Dermis blood vessel endothelial cell (primary cell): ENCODE measurements at regions not wholly inside any gene's neighbourhood (a gene's known extent, or its start where the extent isn't known, plus 50 kb on each side); places are given as distances from the start of the nearest gene placed in this dataset.

Source experiments
- DNase-seq: peaks from one replicate; pipeline ENCODE4 v3.0.0; 2010

DNA sequence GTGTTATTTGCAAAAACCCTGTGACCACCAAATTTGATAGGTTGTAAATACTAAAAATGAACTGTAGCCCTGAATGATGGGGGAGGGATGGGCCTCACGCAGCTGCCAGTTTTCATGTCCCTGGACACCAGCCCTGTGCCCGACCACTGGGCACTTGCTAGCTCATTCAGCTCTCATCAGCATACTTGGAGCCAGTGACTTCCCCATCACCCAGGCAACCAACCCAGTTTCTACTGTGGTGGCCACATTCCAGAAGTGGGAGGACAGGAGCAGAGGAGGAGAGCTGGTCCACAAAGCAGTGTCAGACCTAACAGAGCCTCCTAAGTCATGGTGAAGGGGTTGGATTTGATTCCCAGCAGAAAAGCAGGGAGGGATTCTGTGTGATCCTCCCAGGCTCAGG is 128.2 kb downstream of the CPEB2 start:
- DNase-seq = no peak

DNA sequence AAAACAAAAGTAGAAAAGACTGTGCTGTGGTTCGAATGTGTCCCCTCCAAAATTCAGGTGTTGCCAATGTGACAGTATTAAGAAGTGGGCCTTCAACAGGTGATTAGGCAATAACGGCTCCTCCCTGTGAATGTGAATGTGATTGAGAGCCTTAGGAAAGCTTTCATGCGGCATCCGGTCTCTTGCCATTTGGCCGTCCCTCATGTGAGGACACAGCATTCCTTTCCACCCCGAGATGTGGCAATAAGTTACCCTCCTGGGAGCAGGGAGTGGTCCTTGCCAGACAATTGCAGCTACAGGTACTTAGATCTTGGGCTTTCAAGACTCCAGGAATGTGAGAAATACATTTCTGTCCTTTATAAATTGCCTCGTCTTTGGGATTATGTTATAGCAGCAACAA is 129.3 kb downstream of the CPEB2 start:
- DNase-seq = no peak

DNA sequence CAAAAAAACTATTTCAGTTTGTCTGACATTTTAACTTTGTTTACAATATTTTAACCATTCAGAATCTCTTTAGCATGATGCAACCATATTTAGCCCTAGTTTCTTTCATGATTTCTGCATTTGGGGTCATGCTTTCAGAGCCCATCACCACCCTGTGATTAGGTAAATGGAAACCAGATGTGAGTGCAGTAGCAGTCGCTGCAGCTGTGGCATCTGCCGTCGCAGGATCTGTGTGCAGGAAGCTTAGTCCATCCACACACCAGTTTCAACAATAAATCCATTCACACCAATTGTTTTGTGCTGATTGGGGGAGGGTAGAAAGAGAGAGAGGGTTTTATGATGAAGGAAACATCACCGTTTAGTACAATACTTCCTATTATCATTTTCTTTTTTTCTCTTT is 130.5 kb downstream of the CPEB2 start:
- no peak for DNase-seq

DNA sequence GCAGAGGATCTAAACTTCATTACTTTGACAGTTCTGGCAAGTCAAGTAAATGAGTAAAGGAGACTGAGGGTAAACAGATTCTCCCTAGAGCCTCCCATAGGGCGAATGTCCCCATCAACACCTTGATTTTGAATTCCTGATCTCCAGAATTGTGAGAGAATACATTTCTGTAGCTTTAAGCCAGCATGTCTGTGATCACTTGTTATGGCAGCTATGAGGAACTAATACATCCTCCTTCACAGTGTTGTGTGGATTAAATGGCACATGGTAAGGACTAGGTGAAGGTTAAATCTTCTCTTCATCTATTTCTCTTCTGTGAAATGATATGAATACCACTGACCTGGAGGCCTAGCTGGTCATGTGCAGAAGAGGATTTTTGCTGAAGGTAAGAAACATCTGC is 137.3 kb downstream of the CPEB2 start:
- DNase-seq = no peak

- no peak for DNase-seq
These were observed 139.9 kb downstream of the CPEB2 start for GRCh38 chr4:15142201-15142600.

DNA sequence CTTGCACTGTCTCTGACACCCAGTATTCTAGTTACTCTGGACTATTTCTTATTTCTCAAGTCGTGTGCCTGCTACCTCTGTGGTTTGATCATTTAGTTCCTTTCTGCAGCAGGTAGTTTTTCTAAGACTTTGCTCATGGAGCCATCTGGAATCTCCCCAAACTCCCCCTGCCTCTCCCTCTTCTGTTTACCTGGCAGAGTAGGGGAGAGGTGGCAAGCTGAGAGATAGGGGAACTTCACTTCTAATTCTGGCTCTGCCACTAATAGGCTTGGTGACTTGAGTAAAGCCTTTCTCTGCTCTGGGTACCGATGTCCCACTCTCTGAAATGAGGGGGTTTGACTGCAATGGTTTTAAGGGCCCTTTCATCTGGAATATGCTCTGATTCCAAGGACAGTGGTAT is 141.3 kb downstream of the CPEB2 start:
- DNase-seq = no peak

GRCh38 chr4:15144249-15144966 is 142.1 kb downstream of the CPEB2 start:
- DNase-seq = no peak

DNA sequence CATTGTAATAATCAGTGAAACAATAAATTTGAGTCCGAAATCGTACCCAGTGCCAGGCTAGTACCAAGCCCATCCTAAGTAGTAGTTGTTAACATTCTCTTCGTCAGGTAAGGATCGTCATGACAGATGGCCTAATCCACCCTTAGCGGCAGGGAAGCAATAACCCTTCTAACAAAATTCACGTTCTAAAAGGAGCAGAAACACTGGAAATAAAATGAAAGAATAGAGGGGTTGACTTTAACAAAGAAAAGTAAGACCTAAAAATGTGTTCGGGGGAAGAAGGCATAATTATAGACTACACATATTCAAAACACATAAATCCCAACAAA is 142.7 kb downstream of the CPEB2 start:
- DNase-seq = no peak

DNA sequence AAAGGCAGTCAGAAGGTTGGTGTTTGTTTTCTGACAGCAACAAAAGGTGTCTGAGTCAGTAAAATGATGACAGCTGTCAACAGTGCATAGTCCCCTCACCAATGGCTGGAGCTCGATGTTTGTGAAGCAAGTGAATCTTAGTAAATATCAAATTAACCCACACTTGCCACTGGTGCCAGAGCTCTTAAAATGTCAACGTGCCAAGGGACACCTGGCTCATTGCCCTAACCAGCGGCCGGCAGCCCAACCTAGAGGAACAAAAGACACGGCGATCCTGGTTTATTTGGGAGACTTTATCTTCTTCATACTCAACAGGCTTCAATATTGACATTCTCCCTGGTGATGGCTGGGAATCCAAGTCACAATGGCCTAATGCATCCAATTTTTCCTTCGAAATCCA is 143.4 kb downstream of the CPEB2 start:
- DNase-seq = no peak

DNA sequence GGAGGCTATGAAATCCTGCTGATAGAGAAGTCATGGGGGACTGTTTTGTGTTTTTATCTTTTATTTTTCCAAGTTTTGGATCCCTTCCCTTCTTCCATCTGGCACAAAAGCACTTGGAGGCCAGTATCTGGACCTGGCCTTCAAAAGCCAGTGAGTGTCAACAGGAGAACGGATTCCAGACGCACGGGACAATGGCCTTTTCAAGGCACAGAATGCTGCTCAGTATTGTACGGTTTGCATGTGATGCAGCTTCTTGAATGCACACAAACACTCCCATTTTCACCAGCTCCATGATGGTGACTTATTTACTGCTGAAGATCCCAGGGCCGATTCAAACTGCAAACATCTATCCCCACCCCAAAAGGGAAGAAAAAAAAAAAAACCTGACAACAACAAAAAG is 145.4 kb downstream of the CPEB2 start:
- DNase-seq = no peak

DNA sequence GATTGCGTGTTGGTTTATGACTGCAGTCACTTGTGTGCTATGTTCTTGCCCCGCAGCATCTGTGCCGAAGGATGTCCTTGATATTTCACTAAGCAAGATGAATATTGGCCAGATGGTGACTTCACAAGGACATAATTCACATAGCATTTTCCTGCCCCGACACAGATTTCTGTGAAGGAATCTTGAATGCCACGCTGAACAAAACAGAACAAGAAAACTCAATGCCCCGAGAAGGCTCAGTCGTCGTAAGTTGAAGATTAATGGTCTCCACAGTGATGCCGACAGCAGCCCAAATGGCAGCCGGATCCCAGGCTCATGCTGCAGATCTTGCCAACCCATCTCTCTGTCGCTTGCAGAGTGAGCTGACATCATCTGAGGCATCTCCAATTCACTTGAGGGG is 145.9 kb downstream of the CPEB2 start:
- DNase-seq = no peak

GRCh38 chr4:15148691-15149090 is 146.4 kb downstream of the CPEB2 start:
- no peak for DNase-seq

- DNase-seq = no peak
These were observed 147.1 kb downstream of the CPEB2 start for GRCh38 chr4:15149234-15149838.

- DNase-seq = peak; percentile 67
These were observed 147.7 kb downstream of the CPEB2 start for GRCh38 chr4:15149839-15150592.

DNA sequence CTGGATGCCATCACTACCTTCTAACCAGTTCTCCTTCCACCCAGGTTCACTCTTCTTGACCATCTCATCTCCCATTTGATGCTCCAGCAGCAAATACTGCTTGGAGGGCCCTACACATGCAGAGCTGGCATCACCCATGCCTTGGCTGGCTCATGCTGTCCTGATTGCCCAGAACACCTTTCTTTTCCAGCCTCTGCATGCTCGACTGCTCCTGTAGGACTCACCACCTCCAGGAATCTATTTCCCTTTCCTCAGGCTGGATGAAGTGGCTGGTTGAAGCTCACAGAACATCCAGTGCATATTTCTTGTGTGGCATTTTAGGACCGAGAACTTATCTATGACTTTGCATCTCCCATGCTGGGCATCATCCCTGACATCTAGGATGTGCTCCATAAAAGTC is 148.3 kb downstream of the CPEB2 start:
- DNase-seq = no peak

DNA sequence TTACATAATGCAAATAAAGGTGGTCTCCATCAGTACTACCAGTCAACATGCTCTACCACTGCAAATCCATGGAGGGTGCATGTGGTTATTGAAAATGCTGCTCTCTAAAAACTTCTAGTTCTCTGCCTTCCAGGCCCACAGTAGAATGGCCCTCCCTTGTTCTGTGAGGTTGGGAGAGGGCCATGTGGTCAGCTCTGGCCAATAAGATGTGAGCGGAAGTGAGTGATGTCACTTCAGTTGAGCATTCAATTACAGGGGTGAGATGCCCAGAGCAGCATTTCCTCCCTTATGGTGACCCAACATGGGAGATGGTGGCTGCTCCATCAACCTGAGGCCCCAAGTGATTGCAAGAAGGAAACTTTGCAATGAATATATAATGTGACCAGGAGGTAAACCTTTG is 148.8 kb downstream of the CPEB2 start:
- DNase-seq = no peak

DNA sequence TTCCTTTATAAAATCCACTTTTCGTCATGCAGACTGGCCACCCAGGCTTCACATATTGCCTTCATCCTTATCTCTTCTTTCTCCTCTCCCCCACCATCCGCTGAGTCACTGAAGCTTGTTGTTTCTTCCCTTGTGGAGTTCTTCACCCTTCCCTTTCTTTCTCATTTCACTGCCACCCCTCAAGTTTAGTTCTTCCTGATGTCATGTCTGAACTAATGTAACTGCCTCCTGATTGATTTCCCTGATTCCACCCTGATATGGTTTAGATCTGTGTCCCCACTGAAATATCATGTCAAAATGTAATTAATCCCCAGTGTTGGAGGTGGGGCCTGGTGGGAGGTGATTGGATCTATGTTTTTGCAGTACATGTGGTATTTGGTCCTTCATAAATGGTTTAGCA is 151.4 kb downstream of the CPEB2 start:
- no peak for DNase-seq

GRCh38 chr4:15158406-15159091 is 156.3 kb downstream of the CPEB2 start:
- DNase-seq = no peak

GRCh38 chr4:15159477-15160019 is 157.3 kb downstream of the CPEB2 start:
- DNase-seq = no peak

- no peak for DNase-seq
These were observed 159.2 kb downstream of the CPEB2 start for GRCh38 chr4:15161439-15161838.

- no peak for DNase-seq
These were observed 159.8 kb downstream of the CPEB2 start for GRCh38 chr4:15162046-15162445.

DNA sequence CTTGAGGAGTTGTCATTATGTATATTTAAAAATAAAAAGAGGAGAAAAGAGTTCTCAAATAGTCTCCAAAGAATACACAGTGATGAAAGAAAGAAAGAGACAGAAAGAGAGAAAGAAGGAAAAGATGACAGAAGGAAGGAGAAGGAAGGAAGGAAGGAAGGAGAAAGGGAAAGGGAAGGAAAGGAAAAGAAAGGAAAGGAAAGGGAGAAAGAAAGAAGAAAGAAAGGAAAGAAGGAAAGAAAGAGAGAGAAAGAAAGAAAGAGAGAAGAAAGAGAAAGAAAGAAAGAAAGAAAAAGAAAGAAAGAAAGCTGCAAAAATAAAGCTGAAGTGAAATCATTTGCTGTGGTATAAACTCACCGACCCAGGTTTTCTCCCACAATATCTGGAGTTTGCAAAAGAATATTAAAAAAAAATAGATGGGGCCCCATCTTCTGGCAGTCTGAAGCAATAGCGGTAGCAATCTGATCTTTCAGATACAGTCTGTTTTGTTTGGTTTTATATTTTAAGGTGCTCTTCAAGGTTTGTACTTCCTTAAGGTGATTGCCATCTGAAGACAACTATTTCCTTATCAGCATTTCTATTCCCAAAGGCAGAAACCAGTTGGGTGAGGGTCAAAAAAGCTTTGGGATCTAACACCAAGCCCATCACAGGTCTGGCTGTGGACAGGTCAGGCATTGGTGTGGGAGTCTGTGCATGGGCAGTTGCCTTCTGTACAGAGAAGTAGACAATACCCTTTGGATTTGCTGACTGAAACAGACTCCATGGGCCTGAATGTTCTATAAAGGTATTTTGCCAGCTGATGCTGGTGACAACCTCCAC is 160.4 kb downstream of the CPEB2 start:
- peak; percentile 47 for DNase-seq

DNA sequence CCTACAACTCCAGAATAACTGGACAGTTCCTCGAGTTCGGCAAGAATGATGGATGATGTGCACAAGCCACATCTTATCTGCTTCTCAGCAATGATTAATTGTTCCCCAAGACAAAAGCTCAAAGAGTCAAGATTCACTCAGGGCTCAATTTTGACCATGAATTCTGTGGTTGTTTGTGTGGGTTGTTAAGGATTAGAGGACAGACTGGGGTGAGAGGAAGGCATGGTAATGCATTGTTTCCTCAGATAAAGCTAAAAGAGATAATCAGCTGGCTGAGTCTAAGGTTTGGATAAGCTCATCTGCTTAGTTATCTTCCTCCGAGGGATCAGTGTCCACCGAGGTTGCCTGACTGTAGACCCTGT is 161.0 kb downstream of the CPEB2 start:
- no peak for DNase-seq
